Common myeloid progenitor, CD34-positive (primary cell): ENCODE measurements at regions not wholly inside any gene's neighbourhood (a gene's known extent, or its start where the extent isn't known, plus 50 kb on each side); places are given as distances from the start of the nearest gene placed in this dataset.

Experiments used
- CTCF ChIA-PET: fragments of 350-600 bp; sonication (Branson Sonifier 250); formaldehyde crosslinking; loops from one replicate; lab custom pipeline; 2021; ENCODE audit warnings: antibody characterized with exemption; lab: Charles Lee
- POLR2A ChIA-PET: fragments of 350-600 bp; sonication (Branson Sonifier 250); formaldehyde crosslinking; loops from one replicate; lab custom pipeline; 2021; ENCODE audit warnings: antibody characterized with exemption; lab: Charles Lee
- DNase-seq, 3 donors: peaks; one replicate each; pipeline versions ENCODE4 v3.0.0 to v3.0.0-alpha.2; 2013
- H3K27ac ChIP-seq, 2 experiments: 1 replicate in 1 of 2; 2 replicates in 1 of 2; pipeline ENCODE4 v1.7.0; 2013; ENCODE audit warnings: inconsistent platforms in 2 of 2, low read length in 2 of 2, mild to moderate bottlenecking in 2 of 2, low read depth in 1 of 2, moderate library complexity in 1 of 2; ENCODE audit not compliant: severe bottlenecking in 2 of 2, insufficient read depth in 1 of 2, poor library complexity in 1 of 2
- H3K27me3 ChIP-seq, 5 experiments: replicated peaks in 2 of 5; 1 replicate in 3 of 5; 2 replicates in 2 of 5; pipeline versions ENCODE4 v1.6.1 to v1.7.0; 2013; ENCODE audit warnings: low read length in 4 of 5, mild to moderate bottlenecking in 2 of 5, moderate library complexity in 2 of 5, inconsistent platforms in 1 of 5; ENCODE audit not compliant: insufficient read depth in 5 of 5, control insufficient read depth in 4 of 5
- H3K36me3 ChIP-seq, 4 experiments: 1 replicate in 2 of 4; 2 replicates in 2 of 4; pipeline versions ENCODE4 v1.6.1 to v1.7.0; 2013; ENCODE audit warnings: low read length in 3 of 4, control low read depth in 1 of 4, mild to moderate bottlenecking in 1 of 4; ENCODE audit not compliant: control insufficient read depth in 4 of 4, insufficient read depth in 4 of 4
- H3K4me1 ChIP-seq, 4 experiments: 1 replicate in 3 of 4; 2 replicates in 1 of 4; pipeline versions ENCODE4 v1.6.1 to v1.7.1; 2013; ENCODE audit warnings: low read length in 3 of 4, mild to moderate bottlenecking in 3 of 4, control low read depth in 1 of 4, inconsistent platforms in 1 of 4, moderate library complexity in 1 of 4; ENCODE audit not compliant: control insufficient read depth in 4 of 4, insufficient read depth in 4 of 4; ENCODE audit errors: control extremely low read depth in 1 of 4
- H3K4me3 ChIP-seq, 7 experiments: 1 replicate in 4 of 7; 2 replicates in 3 of 7; pipeline versions ENCODE4 v1.5.1 to v1.7.0; 2013; ENCODE audit warnings: mild to moderate bottlenecking in 7 of 7, low read length in 6 of 7, moderate library complexity in 6 of 7, inconsistent platforms in 2 of 7, low read depth in 2 of 7, control low read depth in 1 of 7; ENCODE audit not compliant: insufficient read depth in 4 of 7, control insufficient read depth in 1 of 7; ENCODE audit errors: extremely low read depth in 1 of 7
- H3K9me3 ChIP-seq, 5 experiments: 1 replicate in 4 of 5; 2 replicates in 1 of 5; pipeline versions ENCODE4 v1.6.1 to v1.7.1; 2013; ENCODE audit warnings: low read length in 4 of 5, mild to moderate bottlenecking in 2 of 5, inconsistent platforms in 1 of 5, low read depth in 1 of 5, moderate library complexity in 1 of 5; ENCODE audit not compliant: control insufficient read depth in 4 of 5, insufficient read depth in 2 of 5; ENCODE audit errors: control extremely low read depth in 1 of 5
- WGBS: methylation state at CpG from one replicate; pipeline ENCODE4 v1.1.5; 2013; ENCODE audit not compliant: insufficient coverage; 5-methylcytosine and 5-hydroxymethylcytosine counted together

- Histone ChIP-seq H3K4me3 (no peak overlapping the region), H3K9me3 (peaks cover 0 to 8% (median 2%) of the 10 kb centered on the region in 5 experiments), H3K27me3 (no peaks in the 10 kb centered on the region), H3K36me3 (no peaks in the 10 kb centered on the region), H3K27ac (no peak overlapping the region), H3K4me1 (peaks cover 0 to under 1% (median 0%) of the 10 kb centered on the region in 4 experiments)
- CTCF ChIA-PET: interaction anchor here (1.3 kb wide), 1 partner anchor 10 kb away, joined by 4 read pairs; no protein-coding TSS in a partner anchor
- POLR2A ChIA-PET: no interaction called here
- DNase-seq: no peak
- WGBS: 89% methylated on average over 2 of the region's 2 CpGs
Observed at GRCh38 chr14:97337670-97338069, 540.5 kb downstream of the VRK1 start.

DNA sequence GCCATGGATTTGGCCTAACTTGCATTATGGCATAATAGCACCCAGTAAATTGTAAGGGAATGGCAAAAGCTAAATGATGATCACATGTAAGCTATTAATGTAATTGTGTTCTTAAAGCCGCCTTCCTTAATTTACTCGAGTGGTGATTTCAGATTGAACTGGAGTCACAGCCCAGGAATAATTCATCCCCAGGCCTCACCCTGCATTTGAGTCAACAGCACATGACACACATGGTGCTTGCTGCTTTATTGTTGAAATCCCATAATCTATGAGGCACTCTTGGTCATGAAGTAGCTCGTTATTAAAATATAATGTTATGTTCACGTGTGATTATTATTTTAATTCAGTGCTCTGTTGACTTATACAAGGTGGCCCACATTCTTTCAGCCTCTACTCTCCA lies 547.5 kb downstream of the VRK1 start:
- 100% methylated on average over 2 of the region's 4 CpGs for WGBS
- ChIA-PET CTCF (no interaction called here), POLR2A (no interaction called here)

GRCh38 chr14:97346675-97347074 lies 549.5 kb downstream of the VRK1 start:
- DNase-seq: no peak
- ChIA-PET POLR2A (no interaction called here), CTCF (interaction anchor here (0.7 kb wide), 1 partner anchor 1271 kb away, joined by 3 read pairs; no protein-coding TSS in a partner anchor)
- Histone ChIP-seq H3K4me1 (no peaks in the 10 kb centered on the region), H3K4me3 (no peak overlapping the region), H3K27ac (no peak overlapping the region), H3K9me3 (no peaks in the 10 kb centered on the region), H3K36me3 (no peaks in the 10 kb centered on the region), H3K27me3 (no peaks in the 10 kb centered on the region)
- 80% methylated on average over 3 of the region's 3 CpGs for WGBS

More for the DNA sequence above, 547.5 kb downstream of the VRK1 start:
- DNase-seq: no peak
- Histone ChIP-seq H3K27ac (no peak overlapping the region), H3K4me3 (no peak overlapping the region), H3K27me3 (no peaks in the 10 kb centered on the region), H3K36me3 (no peaks in the 10 kb centered on the region), H3K9me3 (peaks cover 0 to 6% (median 2%) of the 10 kb centered on the region in 5 experiments), H3K4me1 (no peaks in the 10 kb centered on the region)

- ChIA-PET POLR2A (no interaction called here), CTCF (no interaction called here)
- H3K4me1 ChIP-seq: no peaks in the 10 kb centered on the region
- H3K27ac ChIP-seq: no peak overlapping the region
- H3K4me3 ChIP-seq: no peak overlapping the region
- H3K9me3 ChIP-seq: no peaks in the 10 kb centered on the region
- no peak for DNase-seq
- H3K27me3 ChIP-seq: no peaks in the 10 kb centered on the region
- WGBS: no CpG with 5 or more reads among the region's 3 CpGs
- H3K36me3 ChIP-seq: no peaks in the 10 kb centered on the region
Observed at GRCh38 chr14:97349463-97349862, 552.3 kb downstream of the VRK1 start.

GRCh38 chr14:97349946-97350345 lies 552.8 kb downstream of the VRK1 start:
- Histone ChIP-seq H3K9me3 (no peaks in the 10 kb centered on the region), H3K4me3 (no peak overlapping the region), H3K27ac (no peak overlapping the region), H3K27me3 (no peaks in the 10 kb centered on the region), H3K4me1 (no peaks in the 10 kb centered on the region), H3K36me3 (no peaks in the 10 kb centered on the region)
- DNase-seq: no peak
- CTCF ChIA-PET: no interaction called here
- 88% methylated on average over 1 of the region's 3 CpGs for WGBS
- POLR2A ChIA-PET: no interaction called here

DNA sequence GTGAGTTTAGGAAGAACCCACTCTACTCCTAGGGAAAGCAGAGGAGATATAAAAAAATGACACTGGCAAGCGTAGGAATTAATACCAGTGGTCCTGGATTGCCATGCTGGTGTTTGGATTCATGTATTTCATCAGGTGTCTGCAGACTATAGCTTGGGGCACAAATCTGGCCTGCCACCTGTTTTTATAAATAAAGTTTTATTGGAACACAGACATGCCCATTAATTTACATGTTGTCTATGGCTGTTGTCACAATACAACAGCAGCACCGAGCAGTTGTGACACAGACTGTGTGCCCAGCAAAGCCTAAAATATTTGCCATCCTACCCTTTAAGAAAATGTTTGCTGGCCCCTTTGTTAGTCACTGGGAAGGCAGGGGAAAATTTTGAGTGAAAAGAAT lies 553.2 kb downstream of the VRK1 start:
- WGBS: 100% methylated on average over 1 of the region's 2 CpGs
- Histone ChIP-seq H3K9me3 (no peaks in the 10 kb centered on the region), H3K36me3 (no peaks in the 10 kb centered on the region), H3K27ac (no peak overlapping the region), H3K4me1 (no peaks in the 10 kb centered on the region), H3K27me3 (no peaks in the 10 kb centered on the region), H3K4me3 (no peak overlapping the region)
- POLR2A ChIA-PET: no interaction called here
- no peak for DNase-seq
- CTCF ChIA-PET: no interaction called here

GRCh38 chr14:97350894-97351731 lies 553.9 kb downstream of the VRK1 start:
- H3K9me3 ChIP-seq: no peaks in the 10 kb centered on the region
- ChIA-PET CTCF (no interaction called here), POLR2A (no interaction called here)
- no peak for DNase-seq
- 67% methylated on average over 4 of the region's 7 CpGs for WGBS
- H3K27ac ChIP-seq: no peak overlapping the region
- no peaks in the 10 kb centered on the region for H3K36me3 ChIP-seq
- H3K4me3 ChIP-seq: no peak overlapping the region
- H3K4me1 ChIP-seq: no peaks in the 10 kb centered on the region
- no peaks in the 10 kb centered on the region for H3K27me3 ChIP-seq
